HCT116 (cell line): ENCODE measurements at regions not wholly inside any gene's neighbourhood (a gene's known extent, or its start where the extent isn't known, plus 50 kb on each side); places are given as distances from the start of the nearest gene placed in this dataset.

Experiments
- ATAC-seq: fragments of 200-7000 bp; cut with Tn5 transposase; 2 replicates; pipeline ENCODE4 v1.9.1; 2020; ENCODE audit warnings: mild to moderate bottlenecking, moderate library complexity
- BruUV-seq: library from RNA; stranded (reverse); fragments of 400-500 nt; replicated peaks from 2 replicates; lab custom pipeline; 2021; lab: Mats Ljungman, UMichigan
- CTCF ChIA-PET: fragments of 300-600 bp; sonication (Branson Sonifier 250); formaldehyde crosslinking; loops from one replicate; lab custom pipeline; 2021; ENCODE audit warnings: antibody characterized with exemption; lab: Charles Lee
- POLR2A ChIA-PET: fragments of 300-600, 350-600 bp; sonication (Branson Sonifier 250); formaldehyde crosslinking; loops from one replicate; lab custom pipeline; 2021; ENCODE audit warnings: antibody characterized with exemption; lab: Charles Lee
- RAD21 ChIA-PET, 2 experiments: fragments of 300-600 bp; sonication (Branson Sonifier 250); formaldehyde crosslinking; loops; one replicate each; lab custom pipeline; 2023; ENCODE audit warnings: low total read pairs in 2 of 2; ENCODE audit not compliant: uncharacterized antibody in 2 of 2, unreplicated experiment in 2 of 2, low non-redundant PET in 1 of 2; lab: Charles Lee
- DNase-seq: peaks from one replicate; pipeline ENCODE4 v3.0.0-alpha.2; 2010; ENCODE audit warnings: low read depth, low spot score
- H2AFZ ChIP-seq: fragments of 200-600 bp; shearing (Covaris generic), sonication (generic); 2 replicates; pipeline ENCODE4 v1.6.1; 2017; ENCODE audit warnings: low read depth, mixed run types, mixed read lengths, antibody characterized with exemption, low read length; ENCODE audit not compliant: poor library complexity, severe bottlenecking
- H3K27ac ChIP-seq: 2 replicates; pipeline ENCODE4 v1.5.1; 2012; ENCODE audit warnings: low read depth, low read length
- H3K27me3 ChIP-seq: fragments of 200-600 bp; sonication (generic); 2 replicates; pipeline ENCODE4 v1.6.1; 2016; ENCODE audit warnings: mixed run types, low read length, mixed read lengths; ENCODE audit not compliant: insufficient read depth
- H3K36me3 ChIP-seq, 2 experiments: fragments of 200-500 bp in 1 of 2; fragments of 200-600 bp in 1 of 2; sonication (Bioruptor generic) in 1 of 2; sonication (generic) in 1 of 2; 2 replicates each; pipeline versions ENCODE4 v1.5.1 to v1.6.1; 2014 to 2016; ENCODE audit warnings: low read length in 2 of 2, inconsistent platforms in 1 of 2, mixed read lengths in 1 of 2, mixed run types in 1 of 2; ENCODE audit not compliant: insufficient read depth in 2 of 2, control insufficient read depth in 1 of 2
- H3K4me1 ChIP-seq, 2 experiments: fragments of 200-600 bp in 1 of 2; sonication (generic) in 1 of 2; 2 replicates each; pipeline versions ENCODE4 v1.5.1 to v1.6.1; 2012 to 2017; ENCODE audit warnings: low read length in 2 of 2, inconsistent platforms in 1 of 2, mild to moderate bottlenecking in 1 of 2, mixed read lengths in 1 of 2, mixed run types in 1 of 2, moderate library complexity in 1 of 2; ENCODE audit not compliant: insufficient read depth in 2 of 2, control insufficient read depth in 1 of 2
- H3K4me2 ChIP-seq: fragments of 200-600 bp; sonication (generic); 2 replicates; pipeline ENCODE4 v1.6.1; 2017; ENCODE audit warnings: mixed run types, low read length, mixed read lengths
- H3K4me3 ChIP-seq, 2 experiments: fragments of 200-600 bp in 1 of 2; sonication (generic) in 1 of 2; replicated peaks in 1 of 2; 2 replicates each; pipeline ENCODE4 v1.5.1; 2011 to 2016; ENCODE audit warnings: low read length in 2 of 2, control low read depth in 1 of 2, low read depth in 1 of 2, mild to moderate bottlenecking in 1 of 2, mixed read lengths in 1 of 2, mixed run types in 1 of 2
- H3K79me2 ChIP-seq: fragments of 200-600 bp; sonication (generic); 2 replicates; pipeline ENCODE4 v1.6.1; 2017; ENCODE audit warnings: mild to moderate bottlenecking, mixed run types, low read length, moderate library complexity, mixed read lengths; ENCODE audit not compliant: insufficient read depth
- H3K9ac ChIP-seq: fragments of 200-600 bp; sonication (generic); 2 replicates; pipeline ENCODE4 v1.6.1; 2016; ENCODE audit warnings: low read length, mixed read lengths
- H3K9me2 ChIP-seq: fragments of 200-600 bp; sonication (generic), shearing (Covaris generic); 2 replicates; pipeline ENCODE4 v1.6.1; 2017; ENCODE audit warnings: mixed run types, mild to moderate bottlenecking, moderate library complexity; ENCODE audit not compliant: insufficient read depth
- H3K9me3 ChIP-seq, 2 experiments: fragments of 200-500 bp in 1 of 2; fragments of 200-600 bp in 1 of 2; sonication (Bioruptor generic) in 1 of 2; sonication (generic) in 1 of 2; 2 replicates each; pipeline ENCODE4 v1.6.1; 2014 to 2017; ENCODE audit warnings: low read length in 2 of 2, mixed read lengths in 2 of 2, inconsistent platforms in 1 of 2, low read depth in 1 of 2, mild to moderate bottlenecking in 1 of 2, mixed run types in 1 of 2, moderate library complexity in 1 of 2; ENCODE audit not compliant: control insufficient read depth in 1 of 2, insufficient read depth in 1 of 2
- H4K20me1 ChIP-seq: fragments of 200-600 bp; sonication (generic), shearing (Covaris generic); 2 replicates; pipeline ENCODE4 v1.6.1; 2017; ENCODE audit warnings: mixed run types, mild to moderate bottlenecking, moderate library complexity; ENCODE audit not compliant: insufficient read depth
- CBX3 ChIP-seq: IDR thresholded peaks from 2 replicates; pipeline ENCODE4 v1.6.1; 2012; ENCODE audit warnings: low read depth
- CEBPB ChIP-seq: IDR thresholded peaks from 2 replicates; pipeline ENCODE4 v1.6.1; 2012; ENCODE audit warnings: low read depth
- EZH2phosphoT487 ChIP-seq: fragments of 200-600 bp; IDR thresholded peaks from 2 replicates; pipeline ENCODE4 v1.6.1; 2018; ENCODE audit warnings: antibody characterized with exemption, borderline replicate concordance
- FOSL1 ChIP-seq: IDR thresholded peaks from 2 replicates; pipeline ENCODE4 v1.6.1; 2012; ENCODE audit warnings: low read depth
- POLR2A ChIP-seq: IDR thresholded peaks from 2 replicates; pipeline ENCODE4 v1.7.0; 2011; ENCODE audit warnings: borderline replicate concordance; ENCODE audit not compliant: insufficient read depth, insufficient read length; ENCODE audit errors: extremely low read depth
- POLR2AphosphoS5 ChIP-seq: IDR thresholded peaks from 2 replicates; pipeline ENCODE4 v1.6.1; 2011; ENCODE audit warnings: mild to moderate bottlenecking, low read depth, low read length, moderate library complexity
- SRF ChIP-seq: IDR thresholded peaks from 2 replicates; pipeline ENCODE4 v1.6.1; 2012; ENCODE audit warnings: low read depth
- TCF7L2 ChIP-seq: IDR thresholded peaks from 2 replicates; pipeline ENCODE4 v1.7.0; 2011; ENCODE audit warnings: borderline replicate concordance, inconsistent platforms; ENCODE audit not compliant: insufficient read depth, insufficient read length; ENCODE audit errors: extremely low read depth
- intact Hi-C: fragments of 100-400 bp; cut with micrococcal nuclease; formaldehyde crosslinking; loops from 2 replicates; pipeline ENCODE4 v1.10.0; 2022
- TF ChIP-seq, protein P1 (sequence below), 3 experiments: fragments of 200-600 bp in 1 of 3; sonication (generic) in 1 of 3; IDR thresholded peaks in 2 of 3; conservative IDR thresholded peaks in 1 of 3; 2 replicates each; pipeline ENCODE4 v1.5.1; 2012 to 2017; ENCODE audit warnings: low read depth in 2 of 3, low read length in 2 of 3, antibody characterized with exemption in 1 of 3, borderline replicate concordance in 1 of 3, control low read depth in 1 of 3, mild to moderate bottlenecking in 1 of 3, mixed read lengths in 1 of 3, mixed run types in 1 of 3, moderate library complexity in 1 of 3; ENCODE audit not compliant: insufficient read depth in 1 of 3
- TF ChIP-seq, protein P2 (sequence below): IDR thresholded peaks from 2 replicates; pipeline ENCODE4 v1.6.1; 2012

DNA sequence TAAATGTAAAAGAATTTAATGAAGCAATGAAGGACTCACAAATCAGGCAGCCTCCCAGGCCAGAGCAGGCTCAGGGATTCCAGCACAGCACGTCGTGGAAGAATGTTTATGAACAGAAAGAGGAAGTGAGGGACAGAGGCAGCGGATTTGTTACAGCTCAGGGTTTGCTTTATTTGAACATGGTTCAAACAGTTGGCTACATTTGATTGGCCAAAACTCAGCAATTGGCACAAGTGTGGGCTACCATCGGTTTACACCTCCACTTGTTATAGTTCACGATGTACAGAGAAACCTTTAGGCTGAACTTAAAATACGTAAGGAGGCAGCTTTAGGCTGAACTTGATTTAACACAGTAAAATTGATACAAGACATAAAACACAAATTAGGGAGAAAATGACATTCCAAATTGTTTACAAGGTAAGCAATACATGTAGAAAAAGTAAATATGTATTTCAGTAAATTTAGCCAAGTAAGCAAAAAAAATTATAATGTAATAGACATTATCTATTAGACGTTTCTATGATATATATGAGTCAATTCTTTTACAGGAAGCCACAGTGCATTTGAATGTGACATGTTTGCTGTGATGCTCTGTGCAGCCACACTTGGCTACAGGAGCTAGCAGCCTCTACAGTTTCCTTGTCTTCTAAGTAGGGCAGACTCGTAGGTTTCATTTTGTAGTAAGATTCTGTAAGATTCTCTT is 126.5 kb downstream of the ADSS2 start:
- Histone ChIP-seq H3K4me2 (no peak overlapping the region), H3K36me3 (no peaks in the 10 kb centered on the region), H3K79me2 (no peaks in the 10 kb centered on the region), H3K9me3 (no peaks in the 10 kb centered on the region), H3K27ac (no peak overlapping the region), H3K4me1 (peaks cover 20 to 52% of the 10 kb centered on the region in 2 experiments), H3K4me3 (no peak overlapping the region), H3K27me3 (no peaks in the 10 kb centered on the region), H4K20me1 (no peaks in the 10 kb centered on the region), H3K9ac (no peak overlapping the region), H3K9me2 (no peaks in the 10 kb centered on the region), H2AFZ (peak overlapping the region; percentile 71)
- POLR2A ChIA-PET, result no interaction called here
- BruUV-seq, result no TSS peak
- ATAC-seq (no peak), DNase-seq (no peak)
- intact Hi-C loops, result no loop called here
- RAD21 ChIA-PET, result no interaction called here
- CTCF ChIA-PET, result no interaction called here
- TF ChIP-seq, protein P1, sequence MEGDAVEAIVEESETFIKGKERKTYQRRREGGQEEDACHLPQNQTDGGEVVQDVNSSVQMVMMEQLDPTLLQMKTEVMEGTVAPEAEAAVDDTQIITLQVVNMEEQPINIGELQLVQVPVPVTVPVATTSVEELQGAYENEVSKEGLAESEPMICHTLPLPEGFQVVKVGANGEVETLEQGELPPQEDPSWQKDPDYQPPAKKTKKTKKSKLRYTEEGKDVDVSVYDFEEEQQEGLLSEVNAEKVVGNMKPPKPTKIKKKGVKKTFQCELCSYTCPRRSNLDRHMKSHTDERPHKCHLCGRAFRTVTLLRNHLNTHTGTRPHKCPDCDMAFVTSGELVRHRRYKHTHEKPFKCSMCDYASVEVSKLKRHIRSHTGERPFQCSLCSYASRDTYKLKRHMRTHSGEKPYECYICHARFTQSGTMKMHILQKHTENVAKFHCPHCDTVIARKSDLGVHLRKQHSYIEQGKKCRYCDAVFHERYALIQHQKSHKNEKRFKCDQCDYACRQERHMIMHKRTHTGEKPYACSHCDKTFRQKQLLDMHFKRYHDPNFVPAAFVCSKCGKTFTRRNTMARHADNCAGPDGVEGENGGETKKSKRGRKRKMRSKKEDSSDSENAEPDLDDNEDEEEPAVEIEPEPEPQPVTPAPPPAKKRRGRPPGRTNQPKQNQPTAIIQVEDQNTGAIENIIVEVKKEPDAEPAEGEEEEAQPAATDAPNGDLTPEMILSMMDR (IDR thresholded peaks at IDR 0.05 in 2 of 3, conservative IDR thresholded peaks at IDR 0.05 in 1 of 3; ENCODE audit: borderline replicate concordance in 1 of 3, insufficient read depth in 1 of 3, low read depth in 2 of 3, low read length in 2 of 3), result no peak
- TF ChIP-seq CBX3 (no peak), POLR2A (no peak), SRF (no peak), FOSL1 (no peak), POLR2AphosphoS5 (no peak), EZH2phosphoT487 (no peak), CEBPB (no peak), TCF7L2 (no peak)
- TF ChIP-seq, protein P2, sequence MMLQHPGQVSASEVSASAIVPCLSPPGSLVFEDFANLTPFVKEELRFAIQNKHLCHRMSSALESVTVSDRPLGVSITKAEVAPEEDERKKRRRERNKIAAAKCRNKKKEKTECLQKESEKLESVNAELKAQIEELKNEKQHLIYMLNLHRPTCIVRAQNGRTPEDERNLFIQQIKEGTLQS, result no peak
